ENCODE measurements at regions not wholly inside any gene's neighbourhood (a gene's known extent, or its start where the extent isn't known, plus 50 kb on each side); places are given as distances from the start of the nearest gene placed in this dataset.
"Not testable (repeated sequence)": the region's sequence is repeated elsewhere in the genome, so short reads cannot be mapped to it uniquely, and the experiment has no call there.

- no peak for DNase-seq
- no peak overlapping the region for H3K4ac ChIP-seq (ENCODE audit: low read depth in 1 of 2, low read length in 2 of 2)
- H3K9ac ChIP-seq (ENCODE audit: low read length), result no peak overlapping the region
- H3K4me2 ChIP-seq (ENCODE audit: low read length, poor library complexity, severe bottlenecking), result no peak overlapping the region
- H2BK15ac ChIP-seq (ENCODE audit: low read depth, poor library complexity, severe bottlenecking), result no peak overlapping the region
- H3K23ac ChIP-seq (ENCODE audit: low read length in 2 of 2), result no peak overlapping the region
- no peaks in the 10 kb centered on the region for H3K27me3 ChIP-seq (ENCODE audit: control insufficient read depth in 1 of 2, insufficient read depth in 1 of 2, low read length in 2 of 2)
- H3K14ac ChIP-seq (ENCODE audit: low read length in 2 of 2), result no peak overlapping the region
- H3K79me1 ChIP-seq (replicated peaks; ENCODE audit: low read length, poor library complexity, severe bottlenecking), result no peaks in the 10 kb centered on the region
- no peaks in the 10 kb centered on the region for H3K36me3 ChIP-seq (ENCODE audit: control insufficient read depth in 1 of 2, insufficient read depth in 2 of 2, low read depth in 1 of 2, low read length in 2 of 2)
- no peak overlapping the region for H2AFZ ChIP-seq (ENCODE audit: low read depth, low read length)
- no peak overlapping the region for H2BK5ac ChIP-seq (ENCODE audit: low read depth, low read length, poor library complexity, severe bottlenecking)
- no peak overlapping the region for H2AK5ac ChIP-seq (ENCODE audit: low read length, severe bottlenecking)
- no peak overlapping the region for H3K4me3 ChIP-seq (ENCODE audit: insufficient read depth in 1 of 2, low read depth in 1 of 2, low read length in 2 of 2)
- no peak overlapping the region for H3K18ac ChIP-seq (ENCODE audit: low read depth in 1 of 2, low read length in 2 of 2)
- no peak overlapping the region for H2BK120ac ChIP-seq (ENCODE audit: low read depth, low read length)
- H3K9me3 ChIP-seq (ENCODE audit: control insufficient read depth, low read length), result no peaks in the 10 kb centered on the region
- H3K27ac ChIP-seq (ENCODE audit: low read length, poor library complexity, severe bottlenecking), result no peak overlapping the region
- H2BK12ac ChIP-seq (ENCODE audit: low read length in 2 of 2), result no peak overlapping the region
- H3K4me1 ChIP-seq (ENCODE audit: control insufficient read depth, insufficient read depth, low read depth, low read length), result no peaks in the 10 kb centered on the region
- H4K91ac ChIP-seq (ENCODE audit: low read length), result no peak overlapping the region
- H4K8ac ChIP-seq (ENCODE audit: low read length), result no peak overlapping the region
These were observed 1299.2 kb downstream of the CNTNAP5 start for GRCh38 chr2:125324273-125324672.

GRCh38 chr2:125330133-125330532 lies 1305.0 kb downstream of the CNTNAP5 start:
- no peak overlapping the region for H2BK120ac ChIP-seq (ENCODE audit: low read depth, low read length)
- H3K9ac ChIP-seq (ENCODE audit: low read length), result no peak overlapping the region
- H2BK15ac ChIP-seq (ENCODE audit: low read depth, poor library complexity, severe bottlenecking), result no peak overlapping the region
- H3K79me1 ChIP-seq (replicated peaks; ENCODE audit: low read length, poor library complexity, severe bottlenecking), result no peaks in the 10 kb centered on the region
- no peak overlapping the region for H3K4me3 ChIP-seq (ENCODE audit: insufficient read depth in 1 of 2, low read depth in 1 of 2, low read length in 2 of 2)
- no peak for DNase-seq
- no peak overlapping the region for H3K27ac ChIP-seq (ENCODE audit: low read length, poor library complexity, severe bottlenecking)
- H3K18ac ChIP-seq (ENCODE audit: low read depth in 1 of 2, low read length in 2 of 2), result no peak overlapping the region
- no peak overlapping the region for H3K4me2 ChIP-seq (ENCODE audit: low read length, poor library complexity, severe bottlenecking)
- no peak overlapping the region for H4K91ac ChIP-seq (ENCODE audit: low read length)
- H3K4ac ChIP-seq (ENCODE audit: low read depth in 1 of 2, low read length in 2 of 2), result no peak overlapping the region
- no peak overlapping the region for H4K8ac ChIP-seq (ENCODE audit: low read length)
- no peak overlapping the region for H3K14ac ChIP-seq (ENCODE audit: low read length in 2 of 2)
- no peaks in the 10 kb centered on the region for H3K36me3 ChIP-seq (ENCODE audit: control insufficient read depth in 1 of 2, insufficient read depth in 2 of 2, low read depth in 1 of 2, low read length in 2 of 2)
- no peak overlapping the region for H3K23ac ChIP-seq (ENCODE audit: low read length in 2 of 2)
- no peak overlapping the region for H2BK12ac ChIP-seq (ENCODE audit: low read length in 2 of 2)
- H2AK5ac ChIP-seq (ENCODE audit: low read length, severe bottlenecking), result no peak overlapping the region
- no peak overlapping the region for H2AFZ ChIP-seq (ENCODE audit: low read depth, low read length)
- peaks cover 9% of the 10 kb centered on the region for H3K9me3 ChIP-seq (ENCODE audit: control insufficient read depth, low read length)
- H2BK5ac ChIP-seq (ENCODE audit: low read depth, low read length, poor library complexity, severe bottlenecking), result no peak overlapping the region
- H3K27me3 ChIP-seq (ENCODE audit: control insufficient read depth in 1 of 2, insufficient read depth in 1 of 2, low read length in 2 of 2), result no peaks in the 10 kb centered on the region
- H3K4me1 ChIP-seq (ENCODE audit: control insufficient read depth, insufficient read depth, low read depth, low read length), result no peaks in the 10 kb centered on the region

GRCh38 chr2:125341353-125341752 lies 1314.6 kb upstream of the GYPC start:
- Histone ChIP-seq H2BK120ac (ENCODE audit: low read depth, low read length) (no peak overlapping the region), H3K9me3 (ENCODE audit: control insufficient read depth, low read length) (peaks cover 3% of the 10 kb centered on the region), H3K4me1 (ENCODE audit: control insufficient read depth, insufficient read depth, low read depth, low read length) (no peaks in the 10 kb centered on the region), H2AK5ac (ENCODE audit: low read length, severe bottlenecking) (no peak overlapping the region), H2BK15ac (ENCODE audit: low read depth, poor library complexity, severe bottlenecking) (no peak overlapping the region), H3K4me3 (ENCODE audit: insufficient read depth in 1 of 2, low read depth in 1 of 2, low read length in 2 of 2) (no peak overlapping the region), H3K36me3 (ENCODE audit: control insufficient read depth in 1 of 2, insufficient read depth in 2 of 2, low read depth in 1 of 2, low read length in 2 of 2) (no peaks in the 10 kb centered on the region), H3K4ac (ENCODE audit: low read depth in 1 of 2, low read length in 2 of 2) (no peak overlapping the region), H3K18ac (ENCODE audit: low read depth in 1 of 2, low read length in 2 of 2) (no peak overlapping the region), H2BK12ac (ENCODE audit: low read length in 2 of 2) (no peak overlapping the region), H3K4me2 (ENCODE audit: low read length, poor library complexity, severe bottlenecking) (no peak overlapping the region), H4K8ac (ENCODE audit: low read length) (no peak overlapping the region), H2AFZ (ENCODE audit: low read depth, low read length) (no peak overlapping the region), H3K27me3 (ENCODE audit: control insufficient read depth in 1 of 2, insufficient read depth in 1 of 2, low read length in 2 of 2) (no peaks in the 10 kb centered on the region), H3K23ac (ENCODE audit: low read length in 2 of 2) (no peak overlapping the region), H4K91ac (ENCODE audit: low read length) (no peak overlapping the region), H3K9ac (ENCODE audit: low read length) (no peak overlapping the region), H3K27ac (ENCODE audit: low read length, poor library complexity, severe bottlenecking) (no peak overlapping the region), H3K79me1 (replicated peaks; ENCODE audit: low read length, poor library complexity, severe bottlenecking) (no peaks in the 10 kb centered on the region), H3K14ac (ENCODE audit: low read length in 2 of 2) (no peak overlapping the region), H2BK5ac (ENCODE audit: low read depth, low read length, poor library complexity, severe bottlenecking) (no peak overlapping the region)
- WGBS, result 91% methylated on average over 2 of the region's 5 CpGs
- no peak for DNase-seq

GRCh38 chr2:125353542-125353941 lies 1302.4 kb upstream of the GYPC start:
- H3K4me1 ChIP-seq (ENCODE audit: control insufficient read depth, insufficient read depth, low read depth, low read length); H3K79me1 ChIP-seq (replicated peaks; ENCODE audit: low read length, poor library complexity, severe bottlenecking); H2AK5ac ChIP-seq (ENCODE audit: low read length, severe bottlenecking); H2AFZ ChIP-seq (ENCODE audit: low read depth, low read length); H4K91ac ChIP-seq (ENCODE audit: low read length); H2BK120ac ChIP-seq (ENCODE audit: low read depth, low read length); H3K36me3 ChIP-seq (ENCODE audit: control insufficient read depth in 1 of 2, insufficient read depth in 2 of 2, low read depth in 1 of 2, low read length in 2 of 2); H3K4ac ChIP-seq (ENCODE audit: low read depth in 1 of 2, low read length in 2 of 2); H3K27ac ChIP-seq (ENCODE audit: low read length, poor library complexity, severe bottlenecking); H2BK15ac ChIP-seq (ENCODE audit: low read depth, poor library complexity, severe bottlenecking); H3K9me3 ChIP-seq (ENCODE audit: control insufficient read depth, low read length); H3K14ac ChIP-seq (ENCODE audit: low read length in 2 of 2); H4K8ac ChIP-seq (ENCODE audit: low read length); H3K4me3 ChIP-seq (ENCODE audit: insufficient read depth in 1 of 2, low read depth in 1 of 2, low read length in 2 of 2); H3K9ac ChIP-seq (ENCODE audit: low read length); H3K23ac ChIP-seq (ENCODE audit: low read length in 2 of 2); H2BK12ac ChIP-seq (ENCODE audit: low read length in 2 of 2); H3K27me3 ChIP-seq (ENCODE audit: control insufficient read depth in 1 of 2, insufficient read depth in 1 of 2, low read length in 2 of 2); H3K18ac ChIP-seq (ENCODE audit: low read depth in 1 of 2, low read length in 2 of 2); H3K4me2 ChIP-seq (ENCODE audit: low read length, poor library complexity, severe bottlenecking); DNase-seq; H2BK5ac ChIP-seq (ENCODE audit: low read depth, low read length, poor library complexity, severe bottlenecking): not testable (repeated sequence)
- WGBS, result 91% methylated on average over 5 of the region's 12 CpGs
